ENCODE measurements at regions not wholly inside any gene's neighbourhood (a gene's known extent, or its start where the extent isn't known, plus 50 kb on each side); places are given as distances from the start of the nearest gene placed in this dataset.
"Not testable (repeated sequence)": the region's sequence is repeated elsewhere in the genome, so short reads cannot be mapped to it uniquely, and the experiment has no call there.

GRCh38 chr6:4480788-4481735, 295.1 kb upstream of the CDYL start:
- no peak for DNase-seq (ENCODE audit: low spot score)
- H3K27ac Mint-ChIP-seq (ENCODE audit: unreplicated experiment): no peak overlapping the region
- peaks cover 9% of the 10 kb centered on the region for H3K9me3 Mint-ChIP-seq (ENCODE audit: low read depth)
- no peak for TF ChIP-seq CTCF (IDR thresholded peaks at IDR 0.05)
- peaks cover 3% of the 10 kb centered on the region for H3K4me1 Mint-ChIP-seq (ENCODE audit: low read depth)
- H3K36me3 Mint-ChIP-seq (ENCODE audit: low read depth): no peaks in the 10 kb centered on the region
- H3K27me3 Mint-ChIP-seq (ENCODE audit: low read depth): peaks cover 5% of the 10 kb centered on the region
- no peak overlapping the region for H3K4me3 Mint-ChIP-seq (ENCODE audit: unreplicated experiment)

DNA sequence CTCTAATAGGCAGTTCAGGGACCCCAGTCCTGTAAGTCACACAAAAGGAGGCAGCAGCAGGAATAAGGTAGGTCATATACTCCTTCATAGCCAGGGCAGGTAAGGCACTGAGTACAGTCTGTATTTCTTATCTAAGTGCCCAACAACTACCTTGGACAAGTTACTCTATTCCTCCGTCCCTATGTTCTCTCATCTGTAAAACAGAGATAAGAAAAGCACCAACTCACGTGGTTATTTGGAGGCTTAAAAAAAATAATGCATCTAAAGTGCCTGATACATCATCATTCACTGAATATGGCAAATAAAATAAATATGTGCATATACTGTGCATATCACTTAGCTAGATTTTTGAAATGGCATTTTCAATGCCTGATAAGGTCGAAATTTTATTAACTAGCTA, 298.1 kb upstream of the CDYL start:
- no peaks in the 10 kb centered on the region for H3K36me3 Mint-ChIP-seq (ENCODE audit: low read depth)
- no peak overlapping the region for H3K4me3 Mint-ChIP-seq (ENCODE audit: unreplicated experiment)
- DNase-seq (ENCODE audit: low spot score): no peak
- peaks cover 4% of the 10 kb centered on the region for H3K9me3 Mint-ChIP-seq (ENCODE audit: low read depth)
- no peak for TF ChIP-seq CTCF (IDR thresholded peaks at IDR 0.05)
- H3K27ac Mint-ChIP-seq (ENCODE audit: unreplicated experiment): no peak overlapping the region
- H3K4me1 Mint-ChIP-seq (ENCODE audit: low read depth): no peaks in the 10 kb centered on the region
- peaks cover 5% of the 10 kb centered on the region for H3K27me3 Mint-ChIP-seq (ENCODE audit: low read depth)

DNA sequence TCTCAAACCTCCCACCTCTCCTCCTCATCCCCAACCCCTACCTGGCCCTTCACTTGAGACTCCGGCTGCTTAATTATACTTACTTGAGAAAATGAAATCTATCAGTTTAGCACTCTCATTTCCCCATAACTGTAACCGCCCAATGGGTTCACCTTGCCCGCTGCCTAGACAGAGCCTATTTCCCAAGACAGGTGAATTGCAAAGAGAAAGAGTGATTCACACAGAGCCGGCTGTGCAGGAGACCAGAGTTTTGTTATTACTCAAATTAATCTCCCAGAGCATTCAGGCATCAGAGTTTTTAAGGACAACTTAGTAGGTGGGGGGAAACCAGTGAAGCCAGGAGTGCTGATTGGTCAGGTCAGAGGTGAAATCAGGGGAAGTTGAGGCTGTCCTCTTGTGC, 301.4 kb upstream of the CDYL start:
- no peak for TF ChIP-seq CTCF (IDR thresholded peaks at IDR 0.05)
- no peak overlapping the region for H3K4me3 Mint-ChIP-seq (ENCODE audit: unreplicated experiment)
- H3K27me3 Mint-ChIP-seq (ENCODE audit: low read depth): peaks cover 3% of the 10 kb centered on the region

GRCh38 chr6:4472969-4473642, 303.1 kb upstream of the CDYL start:
- Mint-ChIP-seq H3K36me3 (ENCODE audit: low read depth) (peaks cover 7% of the 10 kb centered on the region), H3K4me1 (ENCODE audit: low read depth) (no peaks in the 10 kb centered on the region), H3K9me3 (ENCODE audit: low read depth) (peaks cover 22% of the 10 kb centered on the region), H3K27me3 (ENCODE audit: low read depth) (peaks cover 3% of the 10 kb centered on the region), H3K27ac (ENCODE audit: unreplicated experiment) (no peak overlapping the region), H3K4me3 (ENCODE audit: unreplicated experiment) (no peak overlapping the region)
- no peak for DNase-seq (ENCODE audit: low spot score)
- no peak for TF ChIP-seq CTCF (IDR thresholded peaks at IDR 0.05)

More for the DNA sequence above, 301.4 kb upstream of the CDYL start:
- Mint-ChIP-seq H3K36me3 (ENCODE audit: low read depth) (peaks cover 7% of the 10 kb centered on the region), H3K27ac (ENCODE audit: unreplicated experiment) (no peak overlapping the region), H3K9me3 (ENCODE audit: low read depth) (peaks cover 19% of the 10 kb centered on the region), H3K4me1 (ENCODE audit: low read depth) (no peaks in the 10 kb centered on the region)
- no peak for DNase-seq (ENCODE audit: low spot score)

DNA sequence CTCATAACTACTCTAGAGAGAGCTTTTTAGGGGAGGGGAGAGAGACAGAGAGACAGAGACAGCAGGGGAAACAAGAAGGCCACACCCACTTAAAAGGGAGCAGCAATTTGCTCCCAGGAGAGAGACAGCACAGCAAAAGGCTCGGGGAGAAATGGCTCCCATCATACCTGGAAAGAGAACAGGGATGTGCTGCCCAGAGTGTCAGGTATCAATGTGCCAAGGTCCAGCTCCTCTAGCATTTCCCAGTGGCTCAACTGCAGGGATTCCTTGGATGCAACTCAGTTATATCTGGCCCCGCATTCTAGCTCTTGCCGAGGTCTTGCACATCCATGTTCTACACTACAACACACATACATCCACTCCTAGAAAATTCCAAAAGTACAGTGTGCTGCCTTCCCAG, 304.0 kb upstream of the CDYL start:
- peaks cover 7% of the 10 kb centered on the region for H3K36me3 Mint-ChIP-seq (ENCODE audit: low read depth)
- no peak overlapping the region for H3K27ac Mint-ChIP-seq (ENCODE audit: unreplicated experiment)
- H3K27me3 Mint-ChIP-seq (ENCODE audit: low read depth): peaks cover 3% of the 10 kb centered on the region
- no peaks in the 10 kb centered on the region for H3K4me1 Mint-ChIP-seq (ENCODE audit: low read depth)
- TF ChIP-seq CTCF (IDR thresholded peaks at IDR 0.05): no peak
- no peak for DNase-seq (ENCODE audit: low spot score)
- peaks cover 18% of the 10 kb centered on the region for H3K9me3 Mint-ChIP-seq (ENCODE audit: low read depth)
- no peak overlapping the region for H3K4me3 Mint-ChIP-seq (ENCODE audit: unreplicated experiment)

- not testable (repeated sequence) for H3K27me3 Mint-ChIP-seq (ENCODE audit: low read depth); DNase-seq (ENCODE audit: low spot score); H3K27ac Mint-ChIP-seq (ENCODE audit: unreplicated experiment); H3K4me1 Mint-ChIP-seq (ENCODE audit: low read depth); H3K4me3 Mint-ChIP-seq (ENCODE audit: unreplicated experiment); H3K36me3 Mint-ChIP-seq (ENCODE audit: low read depth)
- H3K9me3 Mint-ChIP-seq (ENCODE audit: low read depth): peaks cover 18% of the 10 kb centered on the region
Measured at GRCh38 chr6:4471515-4471914, 304.7 kb upstream of the CDYL start.

All from chondrocyte (in vitro differentiated cells).